GM19452 (cell line): ENCODE measurements at regions not wholly inside any gene's neighbourhood (a gene's known extent, or its start where the extent isn't known, plus 50 kb on each side); places are given as distances from the start of the nearest gene placed in this dataset.

Source experiments
- ATAC-seq: cut with Tn5 transposase; IDR thresholded peaks from one replicate; pipeline ENCODE4 v1.9.1; 2021; ENCODE audit not compliant: unreplicated experiment

GRCh38 chr3:10583798-10584708, 78.7 kb upstream of the ATP2B2 start:
- no peak for ATAC-seq

DNA sequence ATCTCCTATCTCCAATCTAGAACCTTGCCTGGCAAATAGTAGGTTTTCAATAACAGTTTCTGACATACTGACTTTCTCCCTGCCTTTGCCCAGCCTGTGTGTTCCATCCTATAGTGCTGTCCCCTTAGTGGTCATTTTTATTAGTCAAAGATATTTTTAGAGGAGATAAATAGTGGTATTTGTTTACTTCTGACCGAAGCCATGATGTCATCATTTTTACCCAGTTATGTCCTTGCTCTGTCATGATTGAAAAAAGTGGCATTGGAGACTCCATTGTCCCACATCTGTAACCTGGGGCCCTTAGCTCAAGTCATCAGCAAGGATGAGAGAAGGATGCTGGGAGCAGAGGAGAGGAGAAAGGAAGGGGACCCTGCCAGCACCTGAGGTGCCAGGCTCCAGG, 80.6 kb upstream of the ATP2B2 start:
- no peak for ATAC-seq

DNA sequence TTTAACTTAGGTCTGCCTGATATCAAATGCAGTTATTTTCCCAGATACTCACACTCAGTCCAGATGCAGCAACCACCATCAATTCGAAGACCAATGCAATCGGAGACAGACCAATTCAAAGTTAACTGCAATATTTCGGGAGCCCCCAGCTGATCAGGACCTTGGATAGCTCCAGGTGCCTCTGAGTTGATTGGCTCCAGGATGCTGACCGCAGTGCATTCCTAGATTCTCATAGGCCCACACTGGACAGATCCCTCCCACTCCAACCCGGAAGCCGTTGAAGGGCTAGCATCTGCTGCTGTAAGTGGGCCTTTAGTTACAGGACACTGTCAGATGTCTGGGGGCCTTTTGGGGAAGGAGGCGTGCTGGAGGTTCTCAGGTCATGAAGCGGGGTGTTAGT, 89.5 kb upstream of the ATP2B2 start:
- ATAC-seq = no peak

DNA sequence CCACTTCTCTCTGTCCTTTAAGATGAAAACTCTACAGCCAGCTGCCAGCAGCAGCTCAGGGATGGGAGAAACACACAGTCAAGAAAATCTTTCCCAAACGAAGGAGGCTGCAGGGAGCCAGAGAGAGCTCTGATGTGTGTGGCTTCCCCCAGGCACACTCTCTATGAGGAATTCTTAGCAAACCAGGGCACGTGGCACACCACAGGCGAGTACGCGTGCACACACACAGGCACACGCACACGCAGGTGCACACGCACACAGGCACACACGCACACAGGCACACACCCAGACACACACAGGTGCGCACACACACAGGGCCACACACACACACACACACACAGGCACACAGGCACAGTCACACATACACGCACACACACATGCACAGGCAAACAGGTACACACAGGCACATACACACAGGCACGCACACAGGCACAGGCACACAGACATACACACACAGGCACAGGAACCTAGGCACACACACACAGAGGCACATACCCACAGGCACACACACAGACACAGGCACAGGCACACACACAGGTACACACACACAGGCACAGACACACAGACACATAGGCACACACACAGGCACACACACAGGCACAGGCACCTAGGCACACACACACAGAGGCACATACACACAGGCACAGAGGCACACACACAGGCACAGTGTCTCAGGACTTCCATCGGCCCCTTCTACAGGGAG, 91.5 kb upstream of the ATP2B2 start:
- no peak for ATAC-seq

DNA sequence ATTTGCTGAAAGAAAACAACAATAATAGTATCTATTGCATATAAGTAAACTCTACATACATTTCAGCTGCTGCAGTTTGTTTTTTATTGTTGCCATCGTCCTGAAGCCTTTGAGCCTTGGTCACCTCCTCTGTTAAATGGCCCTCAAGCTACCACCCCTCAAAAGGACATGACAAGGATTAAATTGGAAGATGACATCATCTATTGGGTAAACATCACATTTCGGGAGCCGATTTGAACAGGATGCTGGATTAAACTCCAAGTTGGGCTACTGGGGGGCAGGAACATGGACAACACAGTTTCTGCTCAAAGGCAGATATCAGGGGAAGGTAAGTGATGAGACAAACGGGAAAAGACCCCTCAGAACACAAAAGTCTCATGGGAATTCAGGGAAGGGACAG, 92.3 kb upstream of the ATP2B2 start:
- ATAC-seq = no peak

- ATAC-seq = no peak
Observed at GRCh38 chr3:10599017-10599416, 93.6 kb upstream of the ATP2B2 start.

DNA sequence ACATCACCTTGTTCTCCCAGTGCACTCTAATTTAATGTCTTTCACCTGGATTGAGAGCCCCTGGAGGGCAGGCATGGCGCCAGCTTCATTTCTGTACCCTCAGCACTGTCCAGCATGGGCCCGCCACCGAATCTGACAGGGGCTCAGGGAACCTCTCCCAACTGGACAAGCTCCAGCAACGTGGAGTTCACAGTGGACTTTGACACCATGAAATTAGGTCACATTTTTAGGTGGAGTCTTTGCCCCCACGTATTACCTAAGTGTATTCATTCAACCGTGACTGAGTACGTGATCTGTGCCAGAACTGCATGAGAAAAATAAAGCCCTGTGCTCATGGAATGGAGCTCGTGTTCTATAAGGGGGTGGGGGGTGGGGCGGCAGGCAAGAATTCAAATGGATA, 94.1 kb upstream of the ATP2B2 start:
- no peak for ATAC-seq

- ATAC-seq = no peak
Observed at GRCh38 chr3:10600296-10600714, 94.9 kb upstream of the ATP2B2 start.

GRCh38 chr3:10600726-10601125, 95.3 kb upstream of the ATP2B2 start:
- no peak for ATAC-seq

DNA sequence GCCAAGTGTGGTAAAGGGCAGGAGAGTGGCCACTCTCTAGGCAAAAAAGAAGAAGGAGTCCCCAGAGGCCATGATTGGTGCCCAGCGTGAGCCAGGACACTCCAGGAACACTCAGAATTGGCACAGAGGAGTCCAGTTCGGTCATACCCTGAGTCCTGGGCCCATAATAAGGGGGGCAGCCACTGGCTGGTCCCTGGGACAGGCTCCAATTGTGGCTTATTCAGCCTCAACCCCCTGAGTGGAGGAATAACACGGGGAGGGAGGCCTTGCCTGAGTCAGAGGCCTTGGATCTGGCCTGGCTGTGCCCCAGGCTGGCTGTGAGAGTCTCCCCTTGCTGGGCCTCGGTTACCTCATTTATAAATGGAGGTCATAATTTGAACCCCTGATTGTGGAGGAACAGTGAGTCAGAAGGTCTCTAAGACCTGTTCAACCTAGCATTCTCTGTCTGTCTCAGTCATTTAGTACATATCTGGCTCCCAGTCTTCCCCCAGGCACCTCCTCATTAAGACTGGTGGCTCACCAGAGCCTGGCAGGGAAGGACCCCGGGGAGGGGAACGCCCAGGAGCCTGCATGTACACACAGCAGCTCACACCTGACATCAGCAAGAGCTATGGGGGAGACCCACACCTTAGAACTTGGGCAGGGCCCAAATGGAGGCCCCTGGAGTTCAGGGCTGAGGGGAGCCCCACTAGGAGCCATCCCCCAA, 95.9 kb upstream of the ATP2B2 start:
- ATAC-seq = no peak

GRCh38 chr3:10601857-10602230, 96.5 kb upstream of the ATP2B2 start:
- ATAC-seq = no peak

GRCh38 chr3:10602271-10602670, 96.9 kb upstream of the ATP2B2 start:
- no peak for ATAC-seq

GRCh38 chr3:10602769-10603768, 97.7 kb upstream of the ATP2B2 start:
- ATAC-seq = no peak

GRCh38 chr3:10609134-10609533, 103.7 kb upstream of the ATP2B2 start:
- ATAC-seq = no peak

GRCh38 chr3:10614168-10614567, 108.8 kb upstream of the ATP2B2 start:
- no peak for ATAC-seq

- ATAC-seq = no peak
Observed at GRCh38 chr3:10615715-10616114, 110.3 kb upstream of the ATP2B2 start.

DNA sequence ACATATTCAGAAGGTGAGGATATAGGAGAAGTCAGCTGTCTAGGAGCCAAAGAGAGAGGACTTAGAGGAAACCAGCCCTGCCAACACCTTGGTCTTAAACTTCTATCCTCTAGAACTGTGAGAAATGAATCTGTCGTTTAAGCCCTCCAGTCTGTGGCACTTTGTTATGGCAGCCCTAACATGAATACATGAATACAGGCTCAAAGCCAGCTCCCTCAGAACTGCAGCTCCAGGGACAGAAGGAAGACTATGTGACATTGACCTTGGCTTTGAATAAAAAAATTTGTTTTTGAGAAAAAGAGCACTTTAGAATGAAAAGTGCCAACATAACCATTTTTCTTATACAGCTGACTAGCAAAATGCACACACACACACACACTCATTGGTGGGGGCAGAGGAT, 110.9 kb upstream of the ATP2B2 start:
- no peak for ATAC-seq

GRCh38 chr3:10619989-10620832, 114.8 kb upstream of the ATP2B2 start:
- ATAC-seq = no peak

GRCh38 chr3:10620833-10621082, 115.4 kb upstream of the ATP2B2 start:
- ATAC-seq = no peak
